ENCODE measurements at regions not wholly inside any gene's neighbourhood (a gene's known extent, or its start where the extent isn't known, plus 50 kb on each side); places are given as distances from the start of the nearest gene placed in this dataset.

DNA sequence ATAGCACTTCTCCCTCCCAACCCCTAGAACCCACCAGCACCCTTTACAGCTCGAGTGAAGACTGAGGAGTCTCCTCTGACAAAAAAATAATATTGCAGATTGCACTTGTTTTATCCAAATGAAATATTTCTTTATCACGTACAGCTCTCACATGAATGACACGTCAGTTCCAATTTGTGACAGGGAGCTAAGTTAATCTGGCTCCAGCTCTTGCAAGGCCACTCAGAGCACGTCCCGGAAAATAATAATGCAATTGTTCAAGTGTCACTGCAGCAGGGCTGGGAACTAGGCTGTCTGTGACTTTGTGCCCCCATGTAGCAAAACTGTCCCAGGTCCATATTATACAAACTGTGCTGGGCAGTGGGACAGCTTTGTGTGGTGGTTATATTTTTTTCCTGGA, 539.6 kb downstream of the VRK1 start:
- TF ChIP-seq EZH2 (IDR thresholded peaks at IDR 0.05; ENCODE audit: insufficient read depth, low read length) = no peak
- TF ChIP-seq, protein P1, sequence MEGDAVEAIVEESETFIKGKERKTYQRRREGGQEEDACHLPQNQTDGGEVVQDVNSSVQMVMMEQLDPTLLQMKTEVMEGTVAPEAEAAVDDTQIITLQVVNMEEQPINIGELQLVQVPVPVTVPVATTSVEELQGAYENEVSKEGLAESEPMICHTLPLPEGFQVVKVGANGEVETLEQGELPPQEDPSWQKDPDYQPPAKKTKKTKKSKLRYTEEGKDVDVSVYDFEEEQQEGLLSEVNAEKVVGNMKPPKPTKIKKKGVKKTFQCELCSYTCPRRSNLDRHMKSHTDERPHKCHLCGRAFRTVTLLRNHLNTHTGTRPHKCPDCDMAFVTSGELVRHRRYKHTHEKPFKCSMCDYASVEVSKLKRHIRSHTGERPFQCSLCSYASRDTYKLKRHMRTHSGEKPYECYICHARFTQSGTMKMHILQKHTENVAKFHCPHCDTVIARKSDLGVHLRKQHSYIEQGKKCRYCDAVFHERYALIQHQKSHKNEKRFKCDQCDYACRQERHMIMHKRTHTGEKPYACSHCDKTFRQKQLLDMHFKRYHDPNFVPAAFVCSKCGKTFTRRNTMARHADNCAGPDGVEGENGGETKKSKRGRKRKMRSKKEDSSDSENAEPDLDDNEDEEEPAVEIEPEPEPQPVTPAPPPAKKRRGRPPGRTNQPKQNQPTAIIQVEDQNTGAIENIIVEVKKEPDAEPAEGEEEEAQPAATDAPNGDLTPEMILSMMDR (IDR thresholded peaks at IDR 0.05; ENCODE audit: insufficient read depth, low read depth, low read length) = no peak

Data from astrocyte (in vitro differentiated cells and primary cell).